ENCODE measurements at regions not wholly inside any gene's neighbourhood (a gene's known extent, or its start where the extent isn't known, plus 50 kb on each side); places are given as distances from the start of the nearest gene placed in this dataset.
"Not testable (repeated sequence)": the region's sequence is repeated elsewhere in the genome, so short reads cannot be mapped to it uniquely, and the experiment has no call there.

DNA sequence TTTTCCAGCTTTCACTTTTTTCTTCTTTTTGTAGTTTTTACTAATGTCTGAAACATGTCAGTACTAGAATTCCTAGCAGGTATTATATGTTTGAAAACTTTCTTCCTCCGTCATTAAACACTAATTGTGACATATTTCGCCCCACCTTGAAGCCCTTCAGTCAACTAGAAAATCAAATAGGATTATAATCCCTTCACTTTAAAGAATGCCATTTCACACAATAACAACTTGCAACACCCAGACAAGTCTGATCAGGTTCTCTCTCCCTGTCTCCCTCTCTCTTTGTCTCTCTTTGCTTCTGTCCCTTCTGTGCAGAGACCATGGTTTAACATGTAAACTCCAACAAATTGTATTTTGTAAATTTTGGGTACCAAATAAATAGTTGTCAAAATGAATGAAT is 373.5 kb downstream of the SEMA3D start:
- no peak for DNase-seq

- DNase-seq, result no peak
Measured at GRCh38 chr7:84812021-84812420, 374.8 kb downstream of the SEMA3D start.

GRCh38 chr7:84811362-84811761 is 375.5 kb downstream of the SEMA3D start:
- no peak for DNase-seq

- DNase-seq, result no peak
Measured at GRCh38 chr7:84809877-84810276, 377.0 kb downstream of the SEMA3D start.

DNA sequence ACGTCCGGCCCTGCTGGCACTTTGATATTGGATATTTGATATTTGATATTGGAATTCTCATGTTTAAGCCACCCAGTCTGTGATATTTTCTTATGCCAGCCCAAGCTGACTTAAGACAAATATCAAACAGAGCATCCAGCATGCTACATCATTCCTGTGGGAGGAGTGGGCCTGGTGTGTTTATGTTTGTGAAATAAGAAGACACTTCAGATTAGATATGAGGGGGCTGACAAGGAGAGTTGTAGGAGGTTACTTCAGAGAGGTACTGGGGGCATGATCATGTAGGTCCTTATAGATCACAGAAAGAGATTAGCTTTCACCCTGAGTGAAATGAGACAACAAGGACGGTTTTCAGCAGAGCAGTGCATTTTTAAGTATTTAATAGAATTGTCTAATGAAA is 382.9 kb downstream of the SEMA3D start:
- DNase-seq, result no peak

GRCh38 chr7:84801396-84801795 is 385.5 kb downstream of the SEMA3D start:
- DNase-seq, result no peak

GRCh38 chr7:84800846-84801245 is 386.0 kb downstream of the SEMA3D start:
- no peak for DNase-seq

DNA sequence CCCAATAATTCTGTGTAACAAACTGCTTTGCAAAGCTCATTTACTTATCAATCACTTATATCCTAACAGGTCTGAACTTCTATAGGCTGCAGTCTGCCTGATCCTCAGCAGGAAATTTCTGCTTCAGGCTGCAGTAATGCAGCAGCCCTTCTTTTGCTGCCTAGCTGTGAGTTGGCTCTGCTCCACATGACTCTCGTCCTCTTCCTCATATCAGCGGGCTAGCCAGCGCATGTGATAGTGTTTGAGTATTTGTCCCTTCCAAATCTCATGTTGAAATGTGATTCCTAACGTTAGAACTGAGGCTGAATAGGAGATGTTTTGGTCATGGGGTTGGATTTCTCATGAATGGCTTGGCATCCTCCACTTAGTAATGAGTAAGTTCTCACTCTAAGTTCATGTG is 387.8 kb downstream of the SEMA3D start:
- DNase-seq, result no peak

GRCh38 chr7:84792231-84792893 is 394.5 kb downstream of the SEMA3D start:
- no peak for DNase-seq

- no peak for DNase-seq
Measured at GRCh38 chr7:84790882-84791281, 396.0 kb downstream of the SEMA3D start.

DNA sequence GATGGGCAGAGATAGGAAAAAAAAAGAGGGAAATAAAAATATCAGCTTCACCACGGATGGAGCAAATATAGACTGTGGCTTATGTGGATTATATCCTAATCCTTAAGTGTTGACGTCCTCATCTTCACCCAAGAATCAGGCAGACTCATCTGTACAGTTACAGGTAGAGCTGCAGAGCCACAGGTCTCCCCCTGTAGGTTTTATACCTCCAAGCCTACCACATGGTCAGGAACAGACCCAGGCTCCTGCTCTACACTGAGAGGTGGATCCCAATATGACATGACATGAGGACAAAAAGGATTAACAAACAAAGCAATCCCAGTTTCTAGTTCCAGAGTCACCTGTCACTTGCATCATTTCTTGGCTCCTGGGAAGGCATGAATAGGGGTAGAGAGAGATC is 400.8 kb downstream of the SEMA3D start:
- no peak for DNase-seq

DNA sequence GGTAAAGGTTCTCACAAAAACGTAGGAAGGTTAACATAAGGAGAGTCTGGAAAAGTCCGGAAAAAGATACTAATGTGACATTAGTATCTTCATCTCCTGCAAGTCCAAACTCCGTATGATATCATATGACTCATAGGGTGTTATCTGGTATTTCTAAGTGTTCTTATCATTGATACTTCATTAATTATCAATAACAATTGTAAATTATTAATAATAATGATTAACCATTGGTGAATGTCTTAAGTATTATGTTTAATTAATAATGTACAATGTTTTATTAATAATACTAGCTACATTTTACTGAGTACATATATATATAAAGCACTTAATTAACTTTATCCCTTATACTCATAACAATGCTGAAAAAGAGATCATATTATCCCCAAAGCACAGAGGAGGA is 402.4 kb downstream of the SEMA3D start:
- DNase-seq, result no peak

- DNase-seq, result no peak
Measured at GRCh38 chr7:84783141-84783778, 403.6 kb downstream of the SEMA3D start.

- no peak for DNase-seq
Measured at GRCh38 chr7:84781838-84782237, 405.0 kb downstream of the SEMA3D start.

DNA sequence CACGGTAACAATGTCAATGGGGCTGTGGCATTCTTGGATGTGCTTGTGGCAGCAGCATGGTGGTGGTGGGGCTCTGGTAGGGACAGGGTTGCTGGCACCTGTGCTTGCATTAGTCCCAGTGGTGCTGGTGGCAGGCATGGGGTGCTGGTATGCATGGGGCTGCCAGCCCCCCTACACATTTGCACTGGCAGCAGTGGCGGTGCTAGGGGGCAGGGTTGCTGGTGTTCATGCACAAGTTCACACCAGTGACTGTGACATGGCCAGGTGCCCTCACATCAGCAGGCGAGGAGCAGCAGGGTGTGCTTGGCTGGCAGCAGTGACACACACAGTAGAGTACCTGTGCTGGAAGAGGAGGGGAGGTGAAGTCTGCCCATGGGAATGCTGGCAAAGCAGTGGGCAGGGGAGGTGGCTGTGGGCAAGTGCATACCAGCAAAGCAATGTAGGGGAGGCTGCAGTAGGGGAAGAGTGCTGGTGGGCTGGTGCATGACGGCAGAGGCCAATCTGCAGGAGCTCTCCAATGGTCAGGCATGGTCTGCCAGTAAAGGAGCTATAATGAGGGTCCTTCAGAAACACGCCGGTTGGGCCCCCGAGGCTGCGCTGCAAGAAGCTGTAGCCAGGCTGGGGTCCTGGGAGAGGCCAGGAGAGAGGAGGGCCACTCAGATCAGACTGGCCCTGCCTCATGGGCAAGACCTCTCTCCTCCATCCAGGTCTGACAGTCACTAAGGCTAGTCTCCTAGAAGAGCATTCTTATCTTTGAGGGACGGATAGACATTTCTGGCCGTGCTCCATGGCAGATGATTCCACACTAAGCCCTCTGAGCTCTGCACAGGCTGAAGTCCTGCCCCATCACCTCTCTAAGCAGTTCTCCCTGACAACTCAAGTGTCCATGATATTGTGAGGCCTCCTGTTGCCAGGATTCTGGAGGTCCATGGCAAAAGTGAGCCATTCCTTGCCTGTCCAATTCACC is 406.4 kb downstream of the SEMA3D start:
- no peak for DNase-seq

GRCh38 chr7:84757761-84758160 is 429.1 kb downstream of the SEMA3D start:
- DNase-seq, result no peak

- DNase-seq, result no peak
Measured at GRCh38 chr7:84746353-84746752, 440.5 kb downstream of the SEMA3D start.

DNA sequence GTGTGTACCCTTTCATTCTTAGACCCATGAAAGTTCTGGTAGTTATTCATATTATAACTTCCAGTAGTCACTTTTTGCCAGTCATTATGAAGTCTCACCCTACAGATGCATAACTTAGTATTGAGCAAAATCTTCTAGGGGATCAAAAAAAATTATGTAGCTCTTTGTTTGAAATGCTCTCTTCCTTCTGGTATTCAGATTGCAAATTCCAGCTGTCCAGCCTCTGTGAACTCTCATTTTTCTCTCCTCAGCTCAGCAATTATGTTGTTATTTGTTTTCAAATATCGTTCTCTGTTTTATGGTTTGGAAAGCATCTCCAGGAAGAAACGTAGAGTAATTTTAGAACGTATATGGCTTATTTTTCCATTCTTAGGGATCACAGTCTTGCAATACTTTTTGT is 442.5 kb downstream of the SEMA3D start:
- no peak for DNase-seq

- no peak for DNase-seq
Measured at GRCh38 chr7:84738583-84739150, 448.2 kb downstream of the SEMA3D start.

DNA sequence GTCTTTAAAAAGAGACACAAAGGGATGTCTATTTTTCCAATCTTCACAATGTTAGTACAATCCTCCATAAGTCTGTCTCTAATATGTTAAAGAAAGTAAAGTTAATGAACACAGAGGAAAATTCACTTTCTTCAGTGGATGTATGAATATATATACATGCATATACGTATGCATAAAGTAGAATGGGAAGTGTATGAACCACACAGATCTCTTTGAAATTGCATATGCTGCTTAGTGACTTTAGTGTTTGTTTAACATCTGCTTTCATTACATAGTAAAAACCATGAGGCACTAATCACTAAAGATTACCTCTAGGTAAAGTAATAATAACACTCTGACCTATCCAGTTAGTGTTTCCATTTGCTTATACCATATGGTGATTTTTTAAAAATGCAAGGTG is 451.2 kb downstream of the SEMA3D start:
- DNase-seq, result no peak

- no peak for DNase-seq
Measured at GRCh38 chr7:84735011-84735410, 451.8 kb downstream of the SEMA3D start.

DNA sequence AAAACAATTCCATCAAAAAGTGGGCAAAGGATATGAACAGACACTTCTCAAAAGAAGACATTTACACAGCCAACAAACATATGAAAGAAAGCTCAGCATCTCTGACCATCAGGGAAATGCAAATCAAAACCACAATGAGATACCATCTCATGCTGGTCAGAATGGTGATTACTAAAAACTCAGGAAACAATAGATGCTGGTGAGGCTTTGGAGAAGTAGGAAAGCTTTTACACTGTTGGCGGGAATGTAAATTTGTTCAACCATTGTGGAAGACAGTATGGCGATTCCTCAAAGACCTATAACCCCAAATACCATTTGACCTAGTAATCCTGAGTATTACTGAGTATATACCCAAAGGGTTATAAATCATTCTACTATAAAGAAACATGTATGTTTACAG is 452.9 kb downstream of the SEMA3D start:
- DNase-seq, result not testable (repeated sequence)

DNA sequence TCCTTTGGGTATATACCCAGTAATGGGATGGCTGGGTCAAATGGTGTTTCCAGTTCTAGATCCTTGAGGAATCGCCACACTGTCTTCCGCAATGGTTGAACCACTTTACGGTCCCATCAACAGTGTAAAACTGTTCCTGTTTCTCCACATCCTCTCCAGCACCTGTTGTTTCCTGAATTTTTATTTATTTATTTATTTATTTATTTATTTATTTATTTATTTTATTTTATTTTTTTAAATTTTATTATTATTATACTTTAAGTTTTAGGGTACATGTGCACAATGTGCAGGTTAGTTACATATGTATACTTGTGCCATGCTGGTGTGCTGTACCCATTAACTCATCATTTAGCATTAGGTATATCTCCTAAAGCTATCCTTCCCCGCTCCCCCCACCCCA is 456.0 kb downstream of the SEMA3D start:
- not testable (repeated sequence) for DNase-seq
